ENCODE measurements at regions not wholly inside any gene's neighbourhood (a gene's known extent, or its start where the extent isn't known, plus 50 kb on each side); places are given as distances from the start of the nearest gene placed in this dataset.

- no peak overlapping the region for H3K27ac ChIP-seq (ENCODE audit: extremely low read length, insufficient read depth, low read length)
- in situ Hi-C loops (cut with HindIII; ENCODE audit: extremely low pct_ligation_motif_present, low pct_unique_long_range_greater_than_20kb) = no loop called here
- H3K79me2 ChIP-seq (ENCODE audit: insufficient read depth, low read length) = no peaks in the 10 kb centered on the region
- H3K9me3 ChIP-seq (ENCODE audit: low read length) = 0 out of 2 replicates have a peak, but pooled peaks cover 4% of the 10 kb centered on the region
- no peak overlapping the region for H3K4me3 ChIP-seq (replicated peaks in 1 of 3; ENCODE audit: insufficient read depth in 1 of 3, low read depth in 2 of 3, low read length in 3 of 3)
- ATAC-seq = no peak
- H3K27me3 ChIP-seq (ENCODE audit: control insufficient read depth in 1 of 2, insufficient read depth in 2 of 2, low read length in 2 of 2) = no peaks in the 10 kb centered on the region
- H2AFZ ChIP-seq (ENCODE audit: low read length) = no peak overlapping the region
- TF ChIP-seq SAFB2 (CRISPR knock-in tag; IDR thresholded peaks at IDR 0.05; ENCODE audit: borderline replicate concordance, low read depth) = no peak
- no peak for TF ChIP-seq ZNF460 (CRISPR knock-in tag; IDR thresholded peaks at IDR 0.05; ENCODE audit: borderline replicate concordance)
- TF ChIP-seq ZMAT3 (CRISPR knock-in tag; conservative IDR thresholded peaks at IDR 0.05) = no peak
- TF ChIP-seq HDAC2 (CRISPR knock-in tag; IDR thresholded peaks at IDR 0.05) = no peak
- no peak for TF ChIP-seq ZBTB25 (CRISPR knock-in tag; IDR thresholded peaks at IDR 0.05)
- TF ChIP-seq ATF7 (IDR thresholded peaks at IDR 0.05) = no peak
- no peak for TF ChIP-seq ATF7 (CRISPR knock-in tag; IDR thresholded peaks at IDR 0.05)
- no peak for TF ChIP-seq DDIT3 (CRISPR knock-in tag; IDR thresholded peaks at IDR 0.05)
- TF ChIP-seq TEF (CRISPR knock-in tag; IDR thresholded peaks at IDR 0.05) = no peak
- no peak for TF ChIP-seq ZNF597 (CRISPR knock-in tag; IDR thresholded peaks at IDR 0.05)
- TF ChIP-seq ZNF703 (CRISPR knock-in tag; IDR thresholded peaks at IDR 0.05; ENCODE audit: borderline replicate concordance) = no peak
- no peak for TF ChIP-seq KDM3A (CRISPR knock-in tag; IDR thresholded peaks at IDR 0.05; ENCODE audit: low read depth)
- no peak for TF ChIP-seq GZF1 (CRISPR knock-in tag; IDR thresholded peaks at IDR 0.05)
- no peak for TF ChIP-seq BCL6 (CRISPR knock-in tag; IDR thresholded peaks at IDR 0.05)
- TF ChIP-seq TFDP2 (CRISPR knock-in tag; IDR thresholded peaks at IDR 0.05) = no peak
- no peak for TF ChIP-seq KLF13 (CRISPR knock-in tag; IDR thresholded peaks at IDR 0.05)
- no TSS peak for BruUV-seq (replicated peaks)
- no peaks in the 10 kb centered on the region for H3K4me1 ChIP-seq (ENCODE audit: insufficient read depth, low read length)
- FAIRE-seq = no peak
- no peaks in the 10 kb centered on the region for H4K20me1 ChIP-seq (ENCODE audit: insufficient read depth, low read length)
- no peak overlapping the region for H3K9ac ChIP-seq (ENCODE audit: insufficient read depth, low read depth, low read length)
- no peaks in the 10 kb centered on the region for H3K36me3 ChIP-seq (replicated peaks in 1 of 2; ENCODE audit: control insufficient read depth in 1 of 2, insufficient read depth in 2 of 2, low read length in 2 of 2)
- DNase-seq (ENCODE audit: low spot score) = no peak
- WGBS (ENCODE audit: low lambda C conversion rate) = 17% methylated on average over 2 of the region's 2 CpGs
- ChIA-PET POLR2A (no interaction called here), CTCF (ENCODE audit: low intra/inter-chr PET ratio, low total read pairs) (no interaction called here)
- intact Hi-C loops (cut with micrococcal nuclease; ENCODE audit: unreplicated experiment) = no loop called here
- H3K4me2 ChIP-seq (ENCODE audit: low read depth, low read length) = no peak overlapping the region
Observed at GRCh38 chr2:220641137-220641536, 931.0 kb downstream of the EPHA4 start.
